Right atrium auricular region (tissue), 2 donors: ENCODE measurements at regions not wholly inside any gene's neighbourhood (a gene's known extent, or its start where the extent isn't known, plus 50 kb on each side); places are given as distances from the start of the nearest gene placed in this dataset.
A peak's percentile ranks its signal among the peaks of the same experiment; 100 is the strongest.

Source experiments
- DNase-seq: peaks from one replicate; pipeline ENCODE4 v3.0.0-alpha.2; 2019; ENCODE audit warnings: low spot score
- H3K27ac ChIP-seq, 2 donors: fragments of 200-600 bp; sonication (generic); 1 replicate in 1 of 2; 2 replicates in 1 of 2; pipeline ENCODE4 v1.5.1; 2016 to 2019
- H3K27me3 ChIP-seq, 2 donors: fragments of 200-600 bp; sonication (generic); one replicate each; pipeline versions ENCODE4 v1.5.1 to v1.6.0; 2017 to 2019
- H3K36me3 ChIP-seq: fragments of 200-600 bp; sonication (generic); one replicate; pipeline ENCODE4 v1.5.1; 2016
- H3K4me1 ChIP-seq, 2 donors: fragments of 200-600 bp; sonication (generic); one replicate each; pipeline versions ENCODE4 v1.5.1 to v1.6.0; 2017 to 2019
- H3K4me3 ChIP-seq, 2 donors: fragments of 200-600 bp; sonication (generic); 1 replicate in 1 of 2; 2 replicates in 1 of 2; pipeline ENCODE4 v1.5.1; 2017 to 2019; ENCODE audit warnings: mild to moderate bottlenecking in 1 of 2, moderate library complexity in 1 of 2
- H3K9me3 ChIP-seq, 2 donors: fragments of 200-600 bp; sonication (generic); one replicate each; pipeline ENCODE4 v1.5.1; 2019
- TF ChIP-seq, protein P1 (sequence below), 2 donors: fragments of 200-600 bp; sonication (generic); IDR thresholded peaks; one replicate each; pipeline ENCODE4 v1.5.1; 2019; ENCODE audit warnings: antibody characterized with exemption in 2 of 2

DNA sequence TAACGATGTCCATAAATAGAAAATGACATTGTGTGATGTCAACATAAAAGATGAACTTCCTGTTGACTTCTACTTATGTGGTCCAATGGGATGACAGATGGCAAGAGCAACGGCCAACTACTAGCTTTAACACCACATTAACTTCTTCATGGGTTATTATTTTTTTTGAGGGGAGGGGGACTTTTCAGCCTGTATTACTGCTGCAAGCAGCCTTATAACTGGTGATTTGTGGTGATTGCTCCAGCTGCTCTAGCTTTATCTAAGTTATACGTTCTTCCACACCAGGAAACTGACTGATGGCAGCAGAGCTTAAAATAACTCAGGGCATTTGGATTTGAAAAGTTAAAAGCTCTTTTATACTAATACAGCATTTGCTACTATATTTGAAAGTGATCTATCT lies 228.8 kb upstream of the B3GALT2 start:
- Histone ChIP-seq H3K27me3 (no peaks in the 10 kb centered on the region), H3K36me3 (no peaks in the 10 kb centered on the region), H3K27ac (no peak overlapping the region), H3K4me3 (no peak overlapping the region), H3K4me1 (peaks cover 0 to 6% of the 10 kb centered on the region in 2 donors), H3K9me3 (no peaks in the 10 kb centered on the region)
- TF ChIP-seq, protein P1, sequence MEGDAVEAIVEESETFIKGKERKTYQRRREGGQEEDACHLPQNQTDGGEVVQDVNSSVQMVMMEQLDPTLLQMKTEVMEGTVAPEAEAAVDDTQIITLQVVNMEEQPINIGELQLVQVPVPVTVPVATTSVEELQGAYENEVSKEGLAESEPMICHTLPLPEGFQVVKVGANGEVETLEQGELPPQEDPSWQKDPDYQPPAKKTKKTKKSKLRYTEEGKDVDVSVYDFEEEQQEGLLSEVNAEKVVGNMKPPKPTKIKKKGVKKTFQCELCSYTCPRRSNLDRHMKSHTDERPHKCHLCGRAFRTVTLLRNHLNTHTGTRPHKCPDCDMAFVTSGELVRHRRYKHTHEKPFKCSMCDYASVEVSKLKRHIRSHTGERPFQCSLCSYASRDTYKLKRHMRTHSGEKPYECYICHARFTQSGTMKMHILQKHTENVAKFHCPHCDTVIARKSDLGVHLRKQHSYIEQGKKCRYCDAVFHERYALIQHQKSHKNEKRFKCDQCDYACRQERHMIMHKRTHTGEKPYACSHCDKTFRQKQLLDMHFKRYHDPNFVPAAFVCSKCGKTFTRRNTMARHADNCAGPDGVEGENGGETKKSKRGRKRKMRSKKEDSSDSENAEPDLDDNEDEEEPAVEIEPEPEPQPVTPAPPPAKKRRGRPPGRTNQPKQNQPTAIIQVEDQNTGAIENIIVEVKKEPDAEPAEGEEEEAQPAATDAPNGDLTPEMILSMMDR (IDR thresholded peaks at IDR 0.05), result no peak
- no peak for DNase-seq

DNA sequence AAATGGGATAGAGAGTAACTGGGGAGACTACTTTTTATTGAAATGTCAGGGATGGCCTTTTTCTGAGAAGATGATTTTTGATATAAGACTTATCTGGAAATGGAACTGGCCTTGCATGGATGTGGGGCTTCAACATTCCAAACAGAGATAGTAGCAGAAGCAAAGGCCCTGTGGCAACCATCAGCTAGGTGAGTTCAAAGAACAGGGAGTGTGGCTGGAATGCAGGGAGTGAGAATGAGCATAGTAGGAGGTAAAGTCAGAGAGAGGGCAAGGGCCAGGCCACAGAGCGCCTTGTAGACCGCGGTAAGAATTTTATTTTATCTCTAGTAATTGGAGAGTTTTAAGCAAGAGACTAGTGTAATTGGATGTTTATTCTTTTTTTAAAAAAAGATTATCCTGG lies 227.0 kb upstream of the B3GALT2 start:
- no peaks in the 10 kb centered on the region for H3K27me3 ChIP-seq
- no peak overlapping the region for H3K27ac ChIP-seq
- no peak overlapping the region for H3K4me3 ChIP-seq
- DNase-seq, result no peak
- H3K36me3 ChIP-seq, result no peaks in the 10 kb centered on the region
- TF ChIP-seq, protein P1 (IDR thresholded peaks at IDR 0.05), result no peak
- peaks cover 0 to 18% of the 10 kb centered on the region in 2 donors for H3K4me1 ChIP-seq
- no peaks in the 10 kb centered on the region for H3K9me3 ChIP-seq

DNA sequence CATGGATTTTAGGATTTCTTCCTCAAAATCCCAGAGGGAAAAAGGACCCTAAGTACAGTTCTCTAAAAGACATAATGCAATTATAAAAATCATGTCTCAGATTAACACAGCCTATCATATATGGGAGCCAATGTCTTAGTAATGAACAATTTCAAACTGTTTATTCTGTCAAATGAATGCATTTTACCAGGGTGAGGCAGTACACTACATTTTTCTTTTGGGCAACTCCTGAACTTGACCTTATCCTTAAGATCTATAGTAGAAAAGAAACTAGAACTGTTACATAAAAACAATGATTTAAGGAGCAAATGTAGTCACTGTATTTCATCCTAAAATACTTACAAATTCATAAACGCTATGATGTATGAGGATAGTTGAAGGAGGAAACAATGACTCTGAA lies 226.3 kb upstream of the B3GALT2 start:
- H3K27ac ChIP-seq, result no peak overlapping the region
- no peaks in the 10 kb centered on the region for H3K27me3 ChIP-seq
- no peaks in the 10 kb centered on the region for H3K9me3 ChIP-seq
- H3K4me3 ChIP-seq, result no peak overlapping the region
- DNase-seq, result no peak
- TF ChIP-seq, protein P1 (IDR thresholded peaks at IDR 0.05), result no peak
- H3K4me1 ChIP-seq, result peaks cover 0 to 12% of the 10 kb centered on the region in 2 donors
- no peaks in the 10 kb centered on the region for H3K36me3 ChIP-seq

DNA sequence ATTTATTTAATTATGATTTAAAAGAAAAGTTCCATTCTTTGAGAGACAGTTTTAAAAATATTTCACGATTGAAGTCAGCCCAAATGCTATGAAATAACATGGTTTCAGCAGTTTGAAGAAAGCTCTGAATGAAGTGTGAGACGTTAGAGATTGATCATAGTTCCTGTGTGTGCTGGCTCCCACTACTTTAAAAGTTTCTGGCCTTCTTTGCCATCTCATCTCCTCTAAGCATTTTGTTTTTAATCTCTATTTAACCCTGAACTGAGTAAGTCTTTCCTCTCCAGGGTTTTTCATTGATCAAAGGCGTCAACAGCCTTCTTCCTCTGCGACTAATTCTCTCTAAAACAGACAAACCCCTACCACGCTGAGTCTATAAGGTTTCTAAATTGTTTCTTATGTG lies 225.3 kb upstream of the B3GALT2 start:
- TF ChIP-seq, protein P1 (IDR thresholded peaks at IDR 0.05), result no peak
- Histone ChIP-seq H3K4me3 (no peak overlapping the region), H3K4me1 (peaks cover 0 to 18% of the 10 kb centered on the region in 2 donors), H3K27me3 (no peaks in the 10 kb centered on the region), H3K27ac (no peak overlapping the region), H3K36me3 (no peaks in the 10 kb centered on the region), H3K9me3 (no peaks in the 10 kb centered on the region)
- no peak for DNase-seq

DNA sequence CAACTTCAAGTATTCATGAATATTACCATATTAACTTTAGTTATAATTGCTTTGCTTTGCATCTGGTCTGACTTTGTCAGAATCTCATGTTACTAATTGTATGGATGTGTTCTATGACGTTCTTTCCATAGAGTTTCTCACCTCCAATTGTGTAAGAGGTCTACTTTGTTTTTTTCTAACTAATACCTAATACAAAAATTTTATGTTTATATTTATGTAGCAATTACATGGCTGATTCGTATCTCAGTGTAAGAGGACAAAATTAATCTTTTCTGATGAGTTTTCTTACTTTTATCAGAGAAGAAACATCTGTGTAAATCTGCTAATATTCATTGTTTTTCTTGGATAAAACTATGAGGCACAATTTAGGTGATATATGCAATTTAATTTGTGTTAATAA lies 224.8 kb upstream of the B3GALT2 start:
- H3K36me3 ChIP-seq, result no peaks in the 10 kb centered on the region
- H3K9me3 ChIP-seq, result no peaks in the 10 kb centered on the region
- H3K4me3 ChIP-seq, result no peak overlapping the region
- H3K4me1 ChIP-seq, result peaks cover 0 to 18% of the 10 kb centered on the region in 2 donors
- H3K27ac ChIP-seq, result no peak overlapping the region
- H3K27me3 ChIP-seq, result no peaks in the 10 kb centered on the region
- no peak for DNase-seq
- TF ChIP-seq, protein P1 (IDR thresholded peaks at IDR 0.05), result no peak

DNA sequence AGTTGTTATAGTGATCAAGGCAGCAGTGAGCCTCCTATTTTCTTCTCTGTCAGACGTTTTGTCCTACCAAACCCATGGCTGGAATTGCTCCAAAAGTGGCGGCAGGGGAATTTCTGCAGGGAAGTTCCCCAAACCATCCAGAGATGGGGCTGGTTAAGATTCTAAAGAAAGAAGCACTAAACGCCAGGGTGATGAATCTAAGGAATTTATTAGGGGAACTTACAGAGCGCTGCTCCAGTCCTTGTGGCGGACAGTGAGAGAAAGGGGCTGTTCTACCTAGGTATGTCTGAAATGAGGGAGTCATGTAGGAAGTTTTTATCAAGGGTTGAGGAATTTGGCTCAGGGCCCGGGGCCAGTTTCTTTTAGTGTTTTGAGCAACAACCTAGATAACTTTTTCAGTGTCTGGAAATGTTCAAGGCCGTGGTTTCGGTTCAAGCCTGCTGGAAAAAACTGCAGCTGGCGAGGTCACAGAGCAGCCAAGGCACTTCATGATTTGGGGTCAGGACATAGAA lies 222.4 kb upstream of the B3GALT2 start:
- DNase-seq, result peak; percentile 92
- TF ChIP-seq, protein P1 (IDR thresholded peaks at IDR 0.05), result no peak
- no peaks in the 10 kb centered on the region for H3K36me3 ChIP-seq
- H3K4me3 ChIP-seq, result peak overlapping the region; percentile 20 to 36
- H3K4me1 ChIP-seq, result peaks cover 0 to 18% of the 10 kb centered on the region in 2 donors
- peak overlapping the region; percentile 66 to 77 for H3K27ac ChIP-seq
- H3K9me3 ChIP-seq, result no peaks in the 10 kb centered on the region
- no peaks in the 10 kb centered on the region for H3K27me3 ChIP-seq
